T47D (cell line): ENCODE measurements at regions not wholly inside any gene's neighbourhood (a gene's known extent, or its start where the extent isn't known, plus 50 kb on each side); places are given as distances from the start of the nearest gene placed in this dataset.

Experiments used
- DNase-seq, 2 experiments: peaks; one replicate each; pipeline versions ENCODE4 v3.0.0 to v3.0.0-alpha.2; 2011 to 2012; ENCODE audit warnings: low read depth in 1 of 2, low spot score in 1 of 2
- JUND ChIP-seq: IDR thresholded peaks from 2 replicates; pipeline ENCODE4 v1.6.1; 2012; ENCODE audit warnings: low read depth
- in situ Hi-C: cut with HindIII; loops from 2 replicates; pipeline ENCODE4 v1.10.0; 2016; ENCODE audit warnings: low sequenced_read_pairs, low pct_unique_long_range_greater_than_20kb

GRCh38 chr1:243942196-243943150 is 92.4 kb upstream of the AKT3 start:
- TF ChIP-seq JUND = no peak
- in situ Hi-C loops = no loop called here
- no peak for DNase-seq

GRCh38 chr1:243940451-243940850 is 90.4 kb upstream of the AKT3 start:
- TF ChIP-seq JUND = no peak
- in situ Hi-C loops = no loop called here
- no peak for DNase-seq

- in situ Hi-C loops = no loop called here
- no peak for DNase-seq
- no peak for TF ChIP-seq JUND
These were observed 89.3 kb upstream of the AKT3 start for GRCh38 chr1:243939167-243939848.

- TF ChIP-seq JUND = no peak
- no peak for DNase-seq
- in situ Hi-C loops = no loop called here
These were observed 88.2 kb upstream of the AKT3 start for GRCh38 chr1:243938208-243938607.

- in situ Hi-C loops = no loop called here
- no peak for TF ChIP-seq JUND
- DNase-seq = no peak
These were observed 83.5 kb upstream of the AKT3 start for GRCh38 chr1:243933495-243933894.

- TF ChIP-seq JUND = no peak
- DNase-seq = no peak
- in situ Hi-C loops = no loop called here
These were observed 81.9 kb upstream of the AKT3 start for GRCh38 chr1:243931957-243932356.

- TF ChIP-seq JUND = no peak
- in situ Hi-C loops = no loop called here
- no peak for DNase-seq
These were observed 81.0 kb upstream of the AKT3 start for GRCh38 chr1:243930822-243931671.

GRCh38 chr1:243927381-243927780 is 77.3 kb upstream of the AKT3 start:
- in situ Hi-C loops = no loop called here

GRCh38 chr1:243926803-243927245 is 76.8 kb upstream of the AKT3 start:
- in situ Hi-C loops = no loop called here
- TF ChIP-seq JUND = no peak
- DNase-seq = no peak

More at GRCh38 chr1:243927381-243927780, 77.3 kb upstream of the AKT3 start:
- no peak for TF ChIP-seq JUND
- no peak for DNase-seq

- no peak for TF ChIP-seq JUND
- DNase-seq = no peak
- in situ Hi-C loops = no loop called here
These were observed 76.3 kb upstream of the AKT3 start for GRCh38 chr1:243926299-243926698.

GRCh38 chr1:243924588-243925349 is 74.7 kb upstream of the AKT3 start:
- in situ Hi-C loops = no loop called here
- DNase-seq = no peak
- no peak for TF ChIP-seq JUND

GRCh38 chr1:243924188-243924587 is 74.1 kb upstream of the AKT3 start:
- no peak for DNase-seq
- TF ChIP-seq JUND = no peak
- in situ Hi-C loops = no loop called here
